ENCODE measurements at regions not wholly inside any gene's neighbourhood (a gene's known extent, or its start where the extent isn't known, plus 50 kb on each side); places are given as distances from the start of the nearest gene placed in this dataset.

DNA sequence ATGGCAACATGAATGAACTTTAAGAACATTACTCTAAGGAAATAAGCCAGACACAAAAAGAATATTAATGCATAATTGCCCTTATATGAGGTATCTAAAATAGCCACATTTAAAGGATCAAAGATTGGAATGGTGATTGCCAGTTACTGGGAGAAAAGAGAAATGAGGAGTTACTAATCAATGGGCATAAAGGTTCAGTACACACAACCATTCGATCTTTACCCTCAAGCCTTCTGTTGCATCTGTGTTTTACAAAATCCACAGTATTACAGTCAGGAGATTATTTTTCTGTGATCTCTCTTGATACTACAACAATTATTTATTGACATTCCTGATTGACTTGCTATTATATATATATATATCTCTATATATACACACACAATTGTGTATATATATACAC lies 310.0 kb upstream of the SLITRK5 start:
- H3K27ac ChIP-seq, result no peak overlapping the region
- H3K9me3 ChIP-seq (ENCODE audit: low read depth, low read length), result no peaks in the 10 kb centered on the region
- no peaks in the 10 kb centered on the region for H3K36me3 ChIP-seq (ENCODE audit: insufficient read depth, low read length)
- no peak overlapping the region for H3K4me3 ChIP-seq
- no peak for DNase-seq (ENCODE audit: low read depth, low spot score)
- TF ChIP-seq FOXP2 (optimal IDR thresholded peaks at IDR 0.05; ENCODE audit: control extremely low read depth, extremely low read length, insufficient read depth), result no peak
- TF ChIP-seq EZH2 (IDR thresholded peaks at IDR 0.05), result no peak
- no peak for TF ChIP-seq POLR2AphosphoS5 (IDR thresholded peaks at IDR 0.05; ENCODE audit: borderline replicate concordance, low read depth, low read length)
- H3K9ac ChIP-seq (ENCODE audit: insufficient read length), result no peak overlapping the region

GRCh38 chr13:87368639-87369038 lies 302.5 kb upstream of the SLITRK5 start:
- no peak overlapping the region for H3K27ac ChIP-seq
- no peak for DNase-seq (ENCODE audit: low read depth, low spot score)
- no peak overlapping the region for H3K4me3 ChIP-seq
- TF ChIP-seq FOXP2 (optimal IDR thresholded peaks at IDR 0.05; ENCODE audit: control extremely low read depth, extremely low read length, insufficient read depth) (no peak), EZH2 (IDR thresholded peaks at IDR 0.05) (no peak), POLR2AphosphoS5 (IDR thresholded peaks at IDR 0.05; ENCODE audit: borderline replicate concordance, low read depth, low read length) (no peak)
- H3K9me3 ChIP-seq (ENCODE audit: low read depth, low read length), result no peaks in the 10 kb centered on the region
- no peaks in the 10 kb centered on the region for H3K36me3 ChIP-seq (ENCODE audit: insufficient read depth, low read length)
- H3K9ac ChIP-seq (ENCODE audit: insufficient read length), result no peak overlapping the region

- Histone ChIP-seq H3K9me3 (ENCODE audit: low read depth, low read length) (no peaks in the 10 kb centered on the region), H3K4me3 (no peak overlapping the region), H3K27ac (no peak overlapping the region), H3K36me3 (ENCODE audit: insufficient read depth, low read length) (no peaks in the 10 kb centered on the region), H3K9ac (ENCODE audit: insufficient read length) (no peak overlapping the region)
- no peak for TF ChIP-seq POLR2AphosphoS5 (IDR thresholded peaks at IDR 0.05; ENCODE audit: borderline replicate concordance, low read depth, low read length)
- no peak for TF ChIP-seq FOXP2 (optimal IDR thresholded peaks at IDR 0.05; ENCODE audit: control extremely low read depth, extremely low read length, insufficient read depth)
- no peak for TF ChIP-seq EZH2 (IDR thresholded peaks at IDR 0.05)
- no peak for DNase-seq (ENCODE audit: low read depth, low spot score)
These were observed 295.1 kb upstream of the SLITRK5 start for GRCh38 chr13:87376081-87376480.

DNA sequence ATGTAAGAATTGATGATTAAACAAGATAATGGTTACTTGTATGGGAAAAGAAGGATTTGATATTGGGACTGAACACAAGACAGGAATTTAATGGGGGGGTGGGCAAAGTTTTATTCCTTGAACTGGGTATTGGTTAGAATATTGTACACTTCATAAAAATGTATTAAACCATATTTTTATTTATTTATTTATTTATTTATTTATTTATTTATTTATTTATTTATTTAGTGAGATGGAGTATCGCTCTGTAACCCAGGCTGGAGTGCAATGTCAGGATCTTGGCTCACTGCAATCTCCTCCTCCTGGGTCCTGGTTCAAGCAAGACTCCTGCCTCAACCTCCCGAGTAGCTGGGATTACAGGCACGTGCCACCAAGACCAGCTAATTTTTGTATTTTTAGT lies 287.1 kb upstream of the SLITRK5 start:
- no peak overlapping the region for H3K4me3 ChIP-seq
- TF ChIP-seq EZH2 (IDR thresholded peaks at IDR 0.05) (no peak), FOXP2 (optimal IDR thresholded peaks at IDR 0.05; ENCODE audit: control extremely low read depth, extremely low read length, insufficient read depth) (no peak), POLR2AphosphoS5 (IDR thresholded peaks at IDR 0.05; ENCODE audit: borderline replicate concordance, low read depth, low read length) (no peak)
- H3K36me3 ChIP-seq (ENCODE audit: insufficient read depth, low read length), result no peaks in the 10 kb centered on the region
- DNase-seq (ENCODE audit: low read depth, low spot score), result no peak
- H3K9me3 ChIP-seq (ENCODE audit: low read depth, low read length), result no peaks in the 10 kb centered on the region
- H3K27ac ChIP-seq, result no peak overlapping the region
- no peak overlapping the region for H3K9ac ChIP-seq (ENCODE audit: insufficient read length)

GRCh38 chr13:87393358-87393757 lies 277.8 kb upstream of the SLITRK5 start:
- H3K9ac ChIP-seq (ENCODE audit: insufficient read length), result no peak overlapping the region

DNA sequence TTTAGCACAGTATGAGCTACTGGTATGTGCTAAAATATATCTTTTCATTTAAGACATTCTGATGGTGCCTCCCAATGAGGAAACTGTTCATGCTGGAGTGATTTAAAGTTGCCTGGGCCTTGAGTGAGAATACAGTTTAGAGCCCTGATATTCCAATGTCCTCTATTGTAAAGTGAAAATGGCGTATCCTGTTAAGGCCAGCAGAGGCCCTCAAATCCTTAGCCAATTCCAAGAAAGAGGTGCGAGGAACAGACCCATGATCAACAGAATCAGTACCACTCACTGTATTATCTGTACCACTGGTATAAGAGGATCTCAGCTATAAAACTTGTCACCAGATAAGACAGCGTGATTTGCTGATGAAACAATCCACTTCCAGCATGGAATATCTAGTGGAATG lies 273.1 kb upstream of the SLITRK5 start:
- Histone ChIP-seq H3K36me3 (ENCODE audit: insufficient read depth, low read length) (no peaks in the 10 kb centered on the region), H3K9me3 (ENCODE audit: low read depth, low read length) (no peaks in the 10 kb centered on the region), H3K4me3 (no peak overlapping the region), H3K27ac (no peak overlapping the region), H3K9ac (ENCODE audit: insufficient read length) (no peak overlapping the region)
- no peak for DNase-seq (ENCODE audit: low read depth, low spot score)
- TF ChIP-seq EZH2 (IDR thresholded peaks at IDR 0.05), result no peak
- TF ChIP-seq FOXP2 (optimal IDR thresholded peaks at IDR 0.05; ENCODE audit: control extremely low read depth, extremely low read length, insufficient read depth), result no peak
- TF ChIP-seq POLR2AphosphoS5 (IDR thresholded peaks at IDR 0.05; ENCODE audit: borderline replicate concordance, low read depth, low read length), result no peak

More at GRCh38 chr13:87393358-87393757, 277.8 kb upstream of the SLITRK5 start:
- no peak for DNase-seq (ENCODE audit: low read depth, low spot score)
- no peaks in the 10 kb centered on the region for H3K36me3 ChIP-seq (ENCODE audit: insufficient read depth, low read length)
- no peak for TF ChIP-seq FOXP2 (optimal IDR thresholded peaks at IDR 0.05; ENCODE audit: control extremely low read depth, extremely low read length, insufficient read depth)
- no peak for TF ChIP-seq EZH2 (IDR thresholded peaks at IDR 0.05)
- no peak for TF ChIP-seq POLR2AphosphoS5 (IDR thresholded peaks at IDR 0.05; ENCODE audit: borderline replicate concordance, low read depth, low read length)
- H3K9me3 ChIP-seq (ENCODE audit: low read depth, low read length), result no peaks in the 10 kb centered on the region
- no peak overlapping the region for H3K4me3 ChIP-seq
- H3K27ac ChIP-seq, result no peak overlapping the region

GRCh38 chr13:87403748-87404432 lies 267.3 kb upstream of the SLITRK5 start:
- Histone ChIP-seq H3K27ac (no peak overlapping the region), H3K9me3 (ENCODE audit: low read depth, low read length) (no peaks in the 10 kb centered on the region), H3K4me3 (no peak overlapping the region), H3K36me3 (ENCODE audit: insufficient read depth, low read length) (no peaks in the 10 kb centered on the region), H3K9ac (ENCODE audit: insufficient read length) (no peak overlapping the region)
- TF ChIP-seq POLR2AphosphoS5 (IDR thresholded peaks at IDR 0.05; ENCODE audit: borderline replicate concordance, low read depth, low read length) (no peak), FOXP2 (optimal IDR thresholded peaks at IDR 0.05; ENCODE audit: control extremely low read depth, extremely low read length, insufficient read depth) (no peak), EZH2 (IDR thresholded peaks at IDR 0.05) (no peak)
- no peak for DNase-seq (ENCODE audit: low read depth, low spot score)

GRCh38 chr13:87426742-87427141 lies 244.4 kb upstream of the SLITRK5 start:
- Histone ChIP-seq H3K36me3 (ENCODE audit: insufficient read depth, low read length) (no peaks in the 10 kb centered on the region), H3K4me3 (no peak overlapping the region), H3K9ac (ENCODE audit: insufficient read length) (no peak overlapping the region), H3K27ac (no peak overlapping the region), H3K9me3 (ENCODE audit: low read depth, low read length) (no peaks in the 10 kb centered on the region)
- no peak for DNase-seq (ENCODE audit: low read depth, low spot score)
- TF ChIP-seq FOXP2 (optimal IDR thresholded peaks at IDR 0.05; ENCODE audit: control extremely low read depth, extremely low read length, insufficient read depth) (no peak), POLR2AphosphoS5 (IDR thresholded peaks at IDR 0.05; ENCODE audit: borderline replicate concordance, low read depth, low read length) (no peak), EZH2 (IDR thresholded peaks at IDR 0.05) (no peak)

GRCh38 chr13:87444135-87444534 lies 227.0 kb upstream of the SLITRK5 start:
- Histone ChIP-seq H3K9ac (ENCODE audit: insufficient read length) (no peak overlapping the region), H3K9me3 (ENCODE audit: low read depth, low read length) (no peaks in the 10 kb centered on the region), H3K36me3 (ENCODE audit: insufficient read depth, low read length) (no peaks in the 10 kb centered on the region), H3K27ac (no peak overlapping the region), H3K4me3 (no peak overlapping the region)
- TF ChIP-seq EZH2 (IDR thresholded peaks at IDR 0.05) (no peak), FOXP2 (optimal IDR thresholded peaks at IDR 0.05; ENCODE audit: control extremely low read depth, extremely low read length, insufficient read depth) (no peak), POLR2AphosphoS5 (IDR thresholded peaks at IDR 0.05; ENCODE audit: borderline replicate concordance, low read depth, low read length) (no peak)
- no peak for DNase-seq (ENCODE audit: low read depth, low spot score)

Measured in SK-N-MC (cell line).